Esophagus mucosa (tissue), 1 donor: ENCODE measurements at regions not wholly inside any gene's neighbourhood (a gene's known extent, or its start where the extent isn't known, plus 50 kb on each side); places are given as distances from the start of the nearest gene placed in this dataset.
"Not testable (repeated sequence)": the region's sequence is repeated elsewhere in the genome, so short reads cannot be mapped to it uniquely, and the experiment has no call there.

Experiments used
- ATAC-seq: fragments of 200-7000 bp; cut with Tn5 transposase; one replicate; pipeline ENCODE4 v1.9.1; 2020
- donor health status: DM: yes; HTN: yes; CAD: no.

DNA sequence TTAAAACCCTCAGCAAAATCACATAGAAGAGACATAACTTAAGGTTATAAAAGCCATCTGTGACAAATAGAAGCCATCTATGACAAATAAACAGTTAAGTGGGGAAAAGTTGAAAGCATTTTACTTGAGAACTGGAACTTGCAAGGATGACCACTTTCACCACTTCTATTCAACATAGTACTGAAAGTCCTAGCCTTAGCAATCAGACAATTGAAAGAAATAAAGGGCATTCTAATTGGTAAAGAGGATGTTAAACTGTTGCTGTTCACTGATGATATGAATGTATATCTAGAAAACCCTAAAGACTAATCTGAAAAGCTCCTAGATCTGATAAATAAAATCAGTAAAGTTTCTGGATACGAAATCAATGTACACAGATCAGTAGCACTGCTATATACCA lies 186.9 kb upstream of the SATB1 start:
- no peak for ATAC-seq

DNA sequence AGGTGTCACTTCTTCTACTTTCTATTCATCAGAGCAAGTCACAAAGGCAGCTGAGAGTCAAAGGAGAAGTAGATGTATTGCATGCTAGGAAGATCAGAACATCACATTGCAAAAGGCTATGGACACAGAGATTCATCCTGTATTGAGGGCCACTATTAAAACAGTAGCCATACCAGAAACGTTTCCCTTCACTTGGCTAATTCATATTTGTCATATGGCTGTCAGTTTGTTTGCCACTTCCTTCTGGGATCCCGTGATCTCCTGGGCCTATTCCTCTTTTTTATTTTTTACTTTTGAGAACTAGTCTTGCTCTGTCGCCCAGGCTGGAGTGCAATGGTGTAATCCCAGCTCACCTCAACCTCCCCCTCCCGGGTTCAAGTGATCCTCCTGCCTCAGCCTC lies 184.0 kb upstream of the SATB1 start:
- no peak for ATAC-seq

DNA sequence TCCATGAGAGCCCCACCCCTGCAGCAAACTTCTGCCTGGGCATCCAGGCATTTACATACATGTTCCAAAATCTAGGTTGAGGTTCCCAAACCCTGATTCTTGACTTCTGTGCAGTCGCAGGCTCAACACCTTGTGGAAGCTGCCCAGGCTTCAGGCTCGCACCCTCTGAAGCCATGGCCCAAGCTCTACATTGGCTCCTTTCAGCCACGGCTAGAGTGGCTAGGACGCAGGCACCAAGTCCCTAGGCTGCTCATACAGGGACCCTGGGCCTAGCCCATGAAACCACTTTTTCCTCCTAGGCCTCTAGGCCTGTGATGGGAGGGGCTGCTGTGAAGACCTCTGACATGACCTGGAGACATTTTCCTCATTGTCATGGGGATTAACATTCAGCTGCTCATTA lies 172.8 kb upstream of the SATB1 start:
- ATAC-seq = no peak

DNA sequence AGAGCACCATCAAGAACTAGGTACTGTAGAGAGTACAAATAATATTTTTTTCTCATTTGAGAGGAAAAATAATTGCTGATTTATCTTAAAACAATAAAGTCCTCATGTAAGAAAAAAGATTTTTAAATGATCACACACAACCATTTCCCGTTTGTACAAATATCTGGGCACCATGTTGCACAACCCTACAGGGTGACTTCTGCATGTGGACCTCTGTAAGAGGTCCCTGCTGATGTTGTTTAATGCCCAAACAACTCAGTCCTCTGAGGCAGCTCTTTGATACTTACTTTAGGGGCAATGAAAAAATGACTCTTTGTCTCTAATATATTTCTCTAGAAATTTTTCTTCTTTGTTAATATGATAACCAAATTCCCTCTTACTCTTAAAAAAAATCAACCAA lies 168.1 kb upstream of the SATB1 start:
- no peak for ATAC-seq

DNA sequence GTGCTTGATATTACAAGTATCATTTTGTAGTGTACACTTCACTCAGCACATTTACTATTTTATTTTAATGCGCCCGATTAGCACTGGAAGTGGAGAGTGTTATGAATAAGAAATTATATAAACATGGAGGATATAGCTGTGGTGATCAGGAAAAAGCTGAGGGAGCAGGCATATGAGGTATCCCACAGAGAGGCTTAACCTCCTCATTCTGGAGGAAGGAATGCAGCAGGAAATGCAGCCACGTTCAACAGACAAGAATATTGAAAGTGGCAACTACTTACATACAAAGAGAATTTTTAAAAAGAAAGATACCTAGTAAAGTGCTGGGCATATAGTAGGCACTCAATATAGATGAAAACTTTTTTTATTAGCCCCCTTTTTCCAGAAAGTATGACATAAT lies 166.0 kb upstream of the SATB1 start:
- no peak for ATAC-seq

DNA sequence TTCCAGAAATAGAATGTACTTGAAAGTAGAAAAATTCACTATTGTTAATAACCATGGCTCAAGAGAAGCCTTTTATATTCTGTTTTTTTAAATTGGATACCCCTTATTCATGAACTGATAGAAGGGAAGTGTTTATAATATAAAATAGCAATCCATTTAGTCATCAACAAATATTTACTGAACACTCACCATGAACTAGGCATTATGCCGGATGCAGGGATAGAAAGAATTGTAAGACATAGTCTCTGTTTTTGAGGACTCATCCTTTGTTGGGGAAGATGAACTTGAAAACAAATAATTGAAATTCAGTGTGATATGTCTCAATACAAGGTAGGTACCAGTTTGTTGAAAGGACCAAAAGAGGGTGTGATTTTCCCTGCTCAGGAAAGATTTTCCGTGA lies 160.9 kb upstream of the SATB1 start:
- no peak for ATAC-seq

DNA sequence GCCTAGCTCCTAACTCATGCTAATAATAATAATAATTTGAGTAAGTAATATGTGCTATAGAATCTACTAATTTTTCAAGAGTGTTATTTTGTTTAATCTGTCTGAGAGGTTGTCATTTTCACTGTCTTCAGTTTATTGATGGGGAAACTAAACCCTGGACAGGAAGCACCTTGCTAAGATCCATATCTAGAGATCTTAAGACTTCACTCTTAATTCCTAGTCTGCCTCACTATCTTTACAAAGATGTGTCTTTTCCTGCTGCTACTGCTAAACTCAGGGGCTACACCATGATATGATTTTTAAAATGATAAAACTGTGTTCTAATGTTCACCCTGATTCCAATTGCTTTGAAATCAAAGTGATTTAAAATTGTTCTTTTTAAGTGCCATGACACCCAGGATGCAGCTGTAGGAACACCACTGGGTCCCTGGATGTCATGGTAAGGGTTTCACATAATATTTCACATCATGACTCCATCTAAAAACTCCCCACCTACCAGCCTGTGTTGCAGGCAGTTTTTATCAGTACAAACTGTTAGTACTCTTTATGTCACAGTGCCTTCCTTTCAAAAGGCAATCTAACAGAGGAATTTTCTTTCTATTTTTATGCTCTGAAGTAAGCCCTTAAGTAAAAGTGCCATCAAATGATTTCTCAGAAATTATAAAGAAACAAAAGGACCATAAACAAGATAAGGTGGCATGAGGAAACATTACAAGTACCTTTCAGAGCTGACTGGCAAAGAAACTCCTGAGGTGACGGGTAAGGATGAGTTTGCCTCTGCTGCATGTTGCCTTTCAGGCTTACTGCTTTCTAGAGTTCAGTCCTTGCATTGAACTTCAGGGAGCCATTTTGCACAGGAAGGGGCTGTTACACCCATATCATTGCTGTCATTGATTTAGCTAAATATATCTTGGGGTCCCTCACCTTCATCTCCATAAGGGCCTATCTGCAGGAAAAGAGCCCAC lies 160.1 kb upstream of the SATB1 start:
- no peak for ATAC-seq

DNA sequence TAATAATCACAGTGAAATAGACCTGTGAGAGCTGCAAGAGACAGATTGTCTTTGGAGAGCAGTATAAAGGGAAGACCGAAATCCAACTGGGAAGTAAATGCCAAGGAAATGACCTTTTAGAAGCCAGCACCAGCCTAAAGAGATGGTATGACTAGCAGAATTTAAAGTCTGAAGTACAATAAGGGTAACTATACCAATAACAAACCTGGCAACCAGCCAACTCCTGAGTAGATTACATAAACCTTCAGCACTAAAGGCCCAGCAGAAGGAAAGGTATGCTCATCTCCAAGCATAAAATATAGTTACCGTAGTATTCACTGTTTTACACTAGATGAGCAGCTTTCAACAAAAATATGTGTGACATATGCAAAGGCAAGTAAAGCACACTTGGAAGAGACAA lies 155.1 kb upstream of the SATB1 start:
- ATAC-seq = no peak

DNA sequence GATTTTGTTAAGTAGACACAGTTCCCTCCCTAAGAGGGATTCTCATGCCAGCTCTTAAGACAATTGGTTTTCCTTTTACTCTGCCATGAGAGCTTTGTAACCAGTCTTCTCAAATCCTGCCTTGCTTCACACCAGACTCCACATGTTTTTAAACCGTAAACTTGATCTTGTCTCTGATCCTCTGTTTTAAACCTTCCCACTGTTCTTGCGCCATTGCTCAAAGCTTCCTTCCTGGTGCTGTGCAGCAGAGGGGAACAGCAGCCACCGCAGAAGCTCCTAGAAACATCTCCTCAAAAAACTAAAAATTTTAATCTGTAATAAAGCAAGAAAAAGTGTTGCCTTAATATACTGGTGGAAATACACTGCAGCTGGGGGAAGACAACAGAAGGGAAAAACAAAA lies 154.5 kb upstream of the SATB1 start:
- no peak for ATAC-seq

DNA sequence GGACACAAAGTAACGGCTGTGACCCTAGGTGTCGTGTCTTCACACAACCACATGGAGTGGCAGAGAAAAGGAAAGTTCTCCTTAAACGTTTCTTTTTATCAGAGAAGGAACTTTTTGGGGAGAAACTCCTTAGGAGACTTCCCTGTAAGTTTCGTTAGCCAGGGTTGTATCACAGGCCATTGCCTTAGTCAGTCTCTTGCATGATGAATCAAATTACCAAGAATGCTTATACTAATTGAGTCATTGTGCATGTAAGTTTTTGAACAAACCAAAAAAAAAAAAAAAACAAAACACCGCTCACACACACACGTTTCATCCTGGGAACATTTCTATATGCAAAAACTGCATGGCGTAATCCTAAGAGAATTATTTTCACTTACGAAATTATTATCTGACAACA lies 150.4 kb upstream of the SATB1 start:
- ATAC-seq = peak; percentile 43

DNA sequence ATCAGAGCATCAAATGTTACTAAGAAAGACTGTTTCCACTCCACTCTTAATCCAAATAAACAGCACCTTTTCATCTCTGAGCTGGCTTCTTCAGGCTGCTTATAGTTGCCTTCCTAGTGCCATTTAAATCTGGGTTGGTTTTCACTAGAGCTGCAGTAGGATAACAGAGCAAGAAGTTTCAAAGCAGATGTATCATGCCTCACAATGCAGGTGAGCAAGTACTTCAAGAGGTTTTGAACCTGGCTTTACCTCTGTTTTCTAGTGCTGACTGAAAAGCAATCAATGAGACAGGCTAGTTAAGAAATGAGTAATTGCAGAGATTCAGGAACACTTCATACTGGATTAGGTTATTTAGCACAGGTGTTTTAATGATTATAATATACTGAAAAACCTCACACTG lies 147.7 kb upstream of the SATB1 start:
- ATAC-seq = peak; percentile 18

DNA sequence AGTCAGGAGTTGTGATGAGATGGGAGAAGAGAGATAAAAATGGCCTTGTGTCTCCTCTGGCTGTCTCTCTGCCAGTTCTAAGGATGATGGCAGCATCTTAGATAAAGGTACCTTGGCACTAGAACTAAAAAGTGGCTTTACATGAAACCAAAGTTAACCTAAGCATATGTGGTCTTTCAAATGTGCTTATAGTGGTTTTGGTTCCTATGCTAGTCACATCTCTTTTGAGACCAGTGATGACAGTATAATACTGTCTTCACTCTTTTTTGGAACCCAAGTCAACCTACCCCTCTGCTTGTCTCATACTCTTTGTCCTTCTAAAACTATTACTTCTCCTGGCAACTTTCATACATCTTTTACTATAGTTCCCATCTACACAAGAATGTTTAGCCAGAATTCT lies 142.2 kb upstream of the SATB1 start:
- no peak for ATAC-seq

DNA sequence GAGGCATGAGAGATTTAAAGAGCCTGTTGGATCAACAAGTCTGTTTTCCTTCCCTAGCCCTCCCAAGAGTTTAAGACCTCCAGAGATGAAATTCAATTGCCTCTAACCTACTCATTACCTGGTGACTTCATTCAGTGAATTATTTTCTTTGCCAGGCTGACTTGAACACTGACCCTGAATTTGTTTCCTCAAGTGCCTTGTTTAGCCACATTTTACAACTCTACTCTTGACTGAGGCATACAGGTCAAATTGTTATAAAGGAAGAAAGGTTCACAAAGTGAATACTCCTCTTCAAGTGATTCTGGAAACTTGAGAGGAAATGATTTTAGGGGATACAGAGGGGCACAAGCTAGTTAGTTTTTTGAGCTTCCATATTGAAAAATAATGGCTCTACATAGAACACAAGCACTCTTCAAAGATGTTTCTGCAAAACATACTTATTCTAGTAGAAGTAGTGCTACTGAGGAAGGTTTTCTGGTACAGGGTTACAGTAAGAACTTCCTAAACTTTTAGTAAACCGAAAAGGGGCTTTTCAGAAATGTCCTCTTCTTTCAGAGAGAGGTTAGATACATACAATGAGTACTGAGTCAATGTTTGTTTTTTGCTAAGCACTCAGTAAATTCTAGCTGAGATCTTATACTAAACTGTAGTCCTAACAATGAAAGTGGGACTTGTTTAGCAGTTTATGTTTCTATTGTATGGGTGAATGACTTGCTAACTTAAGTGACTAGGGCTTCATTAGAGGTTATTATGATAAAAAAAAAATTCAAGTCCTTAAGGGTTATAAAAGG lies 137.4 kb upstream of the SATB1 start:
- no peak for ATAC-seq

DNA sequence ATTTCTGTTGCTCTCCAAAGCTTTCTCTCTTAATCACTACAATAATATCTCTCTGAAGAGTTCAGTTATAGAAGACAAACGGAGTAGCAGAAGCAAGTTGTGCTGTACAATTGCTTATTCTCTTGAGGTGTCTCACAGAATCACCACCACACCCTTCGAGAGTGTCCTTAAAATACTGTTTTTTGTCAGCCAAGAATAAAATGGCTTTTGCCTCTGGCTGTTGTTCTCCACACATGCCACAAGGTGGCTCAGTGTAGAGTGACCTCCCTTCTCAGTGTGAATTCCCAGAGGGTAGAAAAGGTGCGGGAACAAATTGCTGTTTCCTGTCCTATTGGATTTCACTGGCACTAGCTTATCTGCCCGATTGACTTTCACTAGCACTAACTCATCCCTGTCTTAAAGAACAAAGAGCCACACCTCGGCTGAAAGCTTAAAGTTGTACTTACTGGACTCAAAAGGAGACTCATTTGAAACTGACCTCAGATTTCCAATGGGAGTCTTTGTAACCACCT lies 134.2 kb upstream of the SATB1 start:
- ATAC-seq = peak; percentile 89

DNA sequence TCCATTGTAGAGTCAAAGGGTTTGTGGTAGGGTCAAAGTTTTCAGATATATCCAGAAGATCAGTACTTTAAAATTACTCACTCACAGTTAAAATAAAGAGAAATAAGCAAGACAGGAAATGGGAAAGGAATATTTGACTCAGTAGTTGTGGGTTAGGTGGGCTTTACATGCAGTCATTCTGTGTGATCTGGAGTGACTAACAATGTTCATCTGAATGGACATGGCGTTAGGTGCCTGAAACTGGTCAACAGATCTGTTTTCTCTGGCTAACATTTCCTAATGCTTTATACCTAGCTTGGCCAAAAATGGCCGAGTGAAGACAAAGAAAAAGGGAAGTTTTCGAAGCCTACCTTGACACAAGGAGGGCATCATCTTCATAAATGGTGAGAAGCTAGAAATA lies 133.4 kb upstream of the SATB1 start:
- ATAC-seq = no peak

DNA sequence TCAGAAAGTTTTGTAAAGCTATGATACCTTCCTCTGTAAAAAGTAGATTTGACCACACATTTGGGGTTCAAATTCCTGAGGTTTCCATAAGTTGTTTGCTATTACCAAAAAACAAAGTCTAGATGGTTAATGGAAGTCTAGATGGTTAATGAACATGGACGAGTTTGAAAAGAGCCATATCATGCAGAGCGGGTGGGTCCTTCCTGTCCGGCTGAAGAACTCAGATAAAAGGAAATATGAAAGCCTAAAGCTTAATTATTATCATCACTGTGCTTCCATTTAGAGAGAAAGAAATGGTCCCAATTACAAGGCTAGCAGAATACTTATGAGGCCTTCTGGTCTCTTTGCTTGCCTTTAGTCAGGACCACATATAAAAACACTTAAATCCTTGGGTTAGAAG lies 132.1 kb upstream of the SATB1 start:
- no peak for ATAC-seq

DNA sequence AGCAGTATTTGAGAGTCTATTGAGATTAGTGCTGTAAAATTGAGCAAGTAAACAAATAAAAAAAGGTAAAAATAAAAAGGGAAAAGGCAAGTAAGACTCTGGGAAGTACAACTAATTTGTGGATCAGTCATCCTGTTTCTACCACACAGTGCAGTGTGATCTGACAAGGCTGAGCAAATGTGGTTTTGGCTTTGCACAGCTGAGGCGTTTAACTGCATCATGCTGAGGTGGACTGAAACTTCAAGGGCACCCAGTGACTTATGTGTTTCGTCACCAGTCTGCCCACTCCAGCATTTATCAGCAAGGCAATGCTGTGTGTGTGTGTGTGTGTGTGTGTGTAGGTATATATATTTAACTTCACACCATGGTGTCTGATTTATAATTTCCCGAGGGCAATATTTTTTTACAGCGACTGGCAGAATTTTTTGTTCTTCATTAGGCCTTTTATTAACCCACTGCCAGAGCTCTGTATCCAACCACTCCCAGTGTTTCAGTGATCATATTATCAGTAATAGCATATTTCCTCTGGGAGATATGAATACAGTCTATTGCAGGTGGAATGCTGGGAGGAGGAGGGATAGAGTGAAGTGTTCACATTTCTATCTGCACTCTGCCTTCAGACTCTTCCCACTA lies 131.5 kb upstream of the SATB1 start:
- no peak for ATAC-seq

DNA sequence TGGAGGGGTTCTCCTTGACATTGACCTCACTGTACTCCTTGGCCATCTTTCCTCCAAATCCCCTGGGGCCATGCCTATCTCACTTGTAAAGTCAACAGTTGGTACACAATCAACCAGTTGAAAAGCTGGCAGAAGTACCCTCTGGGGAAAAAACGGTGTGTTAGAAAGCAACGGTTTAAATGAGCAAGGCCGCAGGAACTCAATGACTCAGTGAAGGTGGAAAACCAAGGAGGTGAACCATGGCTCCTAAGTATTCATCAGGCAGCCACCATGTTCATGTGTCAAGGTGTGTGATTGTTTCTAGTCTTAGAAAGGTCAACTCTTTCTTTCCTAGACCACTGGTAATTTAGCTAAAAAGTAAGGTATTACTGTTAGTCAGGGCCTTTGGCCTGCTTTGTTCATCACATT lies 130.9 kb upstream of the SATB1 start:
- ATAC-seq = no peak

DNA sequence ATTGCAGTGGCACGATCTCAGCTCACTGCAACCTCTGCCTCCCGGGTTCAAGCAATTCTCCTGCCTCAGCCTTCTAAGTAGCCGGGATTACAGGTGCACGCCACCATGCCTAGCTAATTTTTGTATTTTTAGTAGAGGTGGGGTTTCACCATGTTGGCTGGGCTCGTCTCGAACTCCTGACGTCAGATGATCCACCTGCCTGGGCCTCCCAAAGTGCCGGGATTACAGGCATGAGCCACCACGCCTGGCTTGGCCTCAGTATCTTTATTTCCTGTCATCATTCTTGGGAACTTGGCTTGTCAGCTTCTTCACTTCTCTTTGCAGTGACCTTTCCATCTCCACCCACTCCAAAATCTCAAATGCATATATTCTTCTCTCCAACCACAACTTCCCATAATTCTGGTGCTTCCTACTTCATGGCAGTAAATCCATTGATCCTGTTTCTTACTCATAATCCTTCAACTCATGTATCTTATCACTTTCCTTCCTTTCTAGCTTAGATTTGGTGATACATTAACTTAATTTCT lies 127.5 kb upstream of the SATB1 start:
- not testable (repeated sequence) for ATAC-seq

DNA sequence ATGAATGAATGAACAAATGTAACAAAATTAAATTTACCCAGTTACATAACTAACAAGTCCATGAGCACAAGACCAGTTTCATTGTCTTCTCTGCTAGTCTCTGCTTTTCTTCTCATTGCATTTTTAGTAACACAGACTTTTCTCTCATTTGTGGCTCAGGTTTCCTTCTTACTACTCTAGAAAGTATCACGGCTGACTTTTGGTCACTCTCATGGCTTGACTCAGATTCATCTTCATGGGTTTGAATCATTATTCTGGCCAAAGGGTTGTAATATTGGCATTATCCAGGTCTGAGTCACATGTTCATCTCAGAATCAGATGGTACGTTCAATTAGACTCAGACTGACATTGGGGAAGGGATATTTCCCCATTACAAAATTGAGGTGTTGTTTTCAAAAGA lies 121.5 kb upstream of the SATB1 start:
- ATAC-seq = no peak

DNA sequence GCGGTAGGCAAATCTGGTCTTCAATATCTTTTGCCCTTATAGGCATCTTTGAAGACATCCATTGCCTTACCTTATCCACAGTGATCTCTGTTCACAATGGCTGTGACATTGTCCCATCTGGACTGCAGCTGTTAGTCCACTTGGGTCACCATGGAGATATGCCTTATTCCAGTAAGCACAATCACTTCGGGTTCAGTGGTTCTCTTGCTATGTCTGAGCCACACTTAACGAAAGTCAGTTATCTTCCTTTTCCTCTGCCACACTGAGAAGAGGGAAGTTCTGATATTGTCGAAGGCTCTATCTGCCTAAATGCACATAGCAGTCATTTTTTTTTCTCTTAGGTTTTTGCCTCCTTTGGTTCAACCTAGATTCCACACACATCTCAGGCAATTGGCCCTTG lies 119.0 kb upstream of the SATB1 start:
- no peak for ATAC-seq

DNA sequence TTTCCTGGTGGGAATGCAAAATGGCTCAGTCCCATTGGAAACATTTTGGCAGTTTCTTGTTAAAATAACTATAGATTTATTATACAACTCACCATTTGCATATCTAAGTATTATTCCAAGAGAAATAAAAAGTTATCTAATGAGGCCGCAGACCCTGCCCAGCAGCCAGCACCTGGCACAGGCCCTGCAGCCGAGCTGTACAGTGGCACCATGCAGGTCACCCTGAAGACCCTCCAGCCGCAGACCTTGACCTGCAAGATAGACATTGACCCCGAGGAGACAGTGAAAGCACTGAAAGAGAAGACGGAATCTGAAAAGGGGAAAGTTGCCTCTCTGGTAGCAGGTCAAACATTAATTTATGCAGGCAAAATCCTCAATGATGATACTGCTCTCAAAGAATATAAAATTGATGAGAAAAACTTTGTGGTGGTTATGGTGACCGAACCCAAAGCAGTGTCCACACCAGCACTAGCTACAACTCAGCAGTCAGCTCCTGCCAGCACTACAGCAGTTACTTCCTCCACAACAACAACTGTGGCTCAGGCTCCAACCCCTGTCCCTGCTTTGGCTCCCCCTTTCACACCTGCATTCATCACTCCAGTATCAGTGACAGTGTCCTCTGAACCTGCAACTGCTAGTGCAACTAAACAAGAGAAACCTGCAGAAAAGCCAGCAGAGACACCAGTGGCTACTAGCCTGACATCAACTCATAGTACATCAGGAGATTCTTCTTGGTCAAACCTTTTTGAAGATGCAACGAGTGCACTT lies 113.5 kb upstream of the SATB1 start:
- no peak for ATAC-seq
